ENCODE measurements at regions not wholly inside any gene's neighbourhood (a gene's known extent, or its start where the extent isn't known, plus 50 kb on each side); places are given as distances from the start of the nearest gene placed in this dataset.

GRCh38 chr16:17839907-17840306 is 369.1 kb upstream of the XYLT1 start:
- TF ChIP-seq, protein P1, sequence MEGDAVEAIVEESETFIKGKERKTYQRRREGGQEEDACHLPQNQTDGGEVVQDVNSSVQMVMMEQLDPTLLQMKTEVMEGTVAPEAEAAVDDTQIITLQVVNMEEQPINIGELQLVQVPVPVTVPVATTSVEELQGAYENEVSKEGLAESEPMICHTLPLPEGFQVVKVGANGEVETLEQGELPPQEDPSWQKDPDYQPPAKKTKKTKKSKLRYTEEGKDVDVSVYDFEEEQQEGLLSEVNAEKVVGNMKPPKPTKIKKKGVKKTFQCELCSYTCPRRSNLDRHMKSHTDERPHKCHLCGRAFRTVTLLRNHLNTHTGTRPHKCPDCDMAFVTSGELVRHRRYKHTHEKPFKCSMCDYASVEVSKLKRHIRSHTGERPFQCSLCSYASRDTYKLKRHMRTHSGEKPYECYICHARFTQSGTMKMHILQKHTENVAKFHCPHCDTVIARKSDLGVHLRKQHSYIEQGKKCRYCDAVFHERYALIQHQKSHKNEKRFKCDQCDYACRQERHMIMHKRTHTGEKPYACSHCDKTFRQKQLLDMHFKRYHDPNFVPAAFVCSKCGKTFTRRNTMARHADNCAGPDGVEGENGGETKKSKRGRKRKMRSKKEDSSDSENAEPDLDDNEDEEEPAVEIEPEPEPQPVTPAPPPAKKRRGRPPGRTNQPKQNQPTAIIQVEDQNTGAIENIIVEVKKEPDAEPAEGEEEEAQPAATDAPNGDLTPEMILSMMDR (IDR thresholded peaks at IDR 0.05) = no peak
- no peak for TF ChIP-seq EZH2 (IDR thresholded peaks at IDR 0.05; ENCODE audit: borderline replicate concordance, insufficient read depth, low read depth, low read length, poor library complexity, severe bottlenecking)

Measured in B cell (primary cell).